NCI-H345 treated with DMSO at 0.1 percent for 48 hours (cell line): ENCODE measurements at regions not wholly inside any gene's neighbourhood (a gene's known extent, or its start where the extent isn't known, plus 50 kb on each side); places are given as distances from the start of the nearest gene placed in this dataset.
"Not testable (repeated sequence)": the region's sequence is repeated elsewhere in the genome, so short reads cannot be mapped to it uniquely, and the experiment has no call there.

Experiments
- DNase-seq: peaks from one replicate; lab custom pipeline; 2025; ENCODE audit not compliant: unreplicated experiment; lab: John Stamatoyannopoulos, UW

- no peak for DNase-seq
Observed at GRCh38 chr4:123667496-123667895, 270.9 kb downstream of the SPRY1 start.

GRCh38 chr4:123667991-123668390, 271.4 kb downstream of the SPRY1 start:
- DNase-seq = no peak

- no peak for DNase-seq
Observed at GRCh38 chr4:123671636-123672404, 275.2 kb downstream of the SPRY1 start.

- no peak for DNase-seq
Observed at GRCh38 chr4:123672987-123673386, 276.4 kb downstream of the SPRY1 start.

GRCh38 chr4:123673971-123674370, 277.4 kb downstream of the SPRY1 start:
- DNase-seq = no peak

GRCh38 chr4:123674762-123675465, 278.3 kb downstream of the SPRY1 start:
- no peak for DNase-seq

GRCh38 chr4:123675567-123675966, 279.0 kb downstream of the SPRY1 start:
- DNase-seq = no peak

GRCh38 chr4:123676071-123676889, 279.7 kb downstream of the SPRY1 start:
- no peak for DNase-seq

GRCh38 chr4:123676890-123677229, 280.3 kb downstream of the SPRY1 start:
- DNase-seq = no peak

- DNase-seq = no peak
Observed at GRCh38 chr4:123682931-123683330, 286.3 kb downstream of the SPRY1 start.

- not testable (repeated sequence) for DNase-seq
Observed at GRCh38 chr4:123684937-123685336, 288.3 kb downstream of the SPRY1 start.

GRCh38 chr4:123695531-123695930, 298.9 kb downstream of the SPRY1 start:
- DNase-seq = not testable (repeated sequence)

- no peak for DNase-seq
Observed at GRCh38 chr4:123696687-123697086, 300.1 kb downstream of the SPRY1 start.

GRCh38 chr4:123698556-123698955, 302.0 kb downstream of the SPRY1 start:
- DNase-seq = no peak

GRCh38 chr4:123699880-123700771, 303.5 kb downstream of the SPRY1 start:
- no peak for DNase-seq

- no peak for DNase-seq
Observed at GRCh38 chr4:123701131-123701575, 304.6 kb downstream of the SPRY1 start.

- DNase-seq = no peak
Observed at GRCh38 chr4:123705419-123705818, 308.8 kb downstream of the SPRY1 start.

GRCh38 chr4:123706973-123707372, 310.4 kb downstream of the SPRY1 start:
- DNase-seq = no peak

GRCh38 chr4:123708902-123709301, 312.3 kb downstream of the SPRY1 start:
- DNase-seq = no peak

GRCh38 chr4:123709336-123709735, 312.7 kb downstream of the SPRY1 start:
- DNase-seq = no peak

GRCh38 chr4:123731035-123731434, 334.4 kb downstream of the SPRY1 start:
- no peak for DNase-seq
